ENCODE measurements at regions not wholly inside any gene's neighbourhood (a gene's known extent, or its start where the extent isn't known, plus 50 kb on each side); places are given as distances from the start of the nearest gene placed in this dataset.

GRCh38 chrX:88284844-88285243, 462.2 kb upstream of the CPXCR1 start:
- no peak for TF ChIP-seq SIN3A (IDR thresholded peaks at IDR 0.05; ENCODE audit: borderline replicate concordance, low read depth, low read length)
- TF ChIP-seq GABPA (IDR thresholded peaks at IDR 0.05; ENCODE audit: low read depth), result no peak
- TF ChIP-seq MXI1 (IDR thresholded peaks at IDR 0.05; ENCODE audit: low read depth, low read length), result no peak
- TF ChIP-seq RFX5 (IDR thresholded peaks at IDR 0.05; ENCODE audit: low read length), result no peak
- no peak for TF ChIP-seq CTCF (IDR thresholded peaks at IDR 0.05)
- no peak for TF ChIP-seq POLR2AphosphoS5 (IDR thresholded peaks at IDR 0.05; ENCODE audit: low read depth, low read length)

Data from SK-N-SH (cell line).